ENCODE measurements at regions not wholly inside any gene's neighbourhood (a gene's known extent, or its start where the extent isn't known, plus 50 kb on each side); places are given as distances from the start of the nearest gene placed in this dataset.

- TF ChIP-seq TERF1 (CRISPR knock-in tag; IDR thresholded peaks at IDR 0.05) = no peak
- no peak for TF ChIP-seq EEA1 (CRISPR knock-in tag; IDR thresholded peaks at IDR 0.05; ENCODE audit: borderline replicate concordance)
- TF ChIP-seq TARDBP (CRISPR knock-in tag; IDR thresholded peaks at IDR 0.05) = no peak
- no peak for TF ChIP-seq TCF7 (IDR thresholded peaks at IDR 0.05; ENCODE audit: low read depth)
- no peak for TF ChIP-seq KDM5A (IDR thresholded peaks at IDR 0.05; ENCODE audit: borderline replicate concordance, low read length)
- no peak for TF ChIP-seq ZFP37 (CRISPR knock-in tag; IDR thresholded peaks at IDR 0.05; ENCODE audit: borderline replicate concordance)
- no peak for TF ChIP-seq ZFP36L2 (CRISPR knock-in tag; IDR thresholded peaks at IDR 0.05)
- no peak for TF ChIP-seq ZFP36 (IDR thresholded peaks at IDR 0.05; ENCODE audit: borderline replicate concordance, low read depth, low read length, partially characterized antibody)
These were observed 110.9 kb downstream of the EDEM1 start for GRCh38 chr3:5298453-5298852.
